ENCODE measurements at regions not wholly inside any gene's neighbourhood (a gene's known extent, or its start where the extent isn't known, plus 50 kb on each side); places are given as distances from the start of the nearest gene placed in this dataset.

DNA sequence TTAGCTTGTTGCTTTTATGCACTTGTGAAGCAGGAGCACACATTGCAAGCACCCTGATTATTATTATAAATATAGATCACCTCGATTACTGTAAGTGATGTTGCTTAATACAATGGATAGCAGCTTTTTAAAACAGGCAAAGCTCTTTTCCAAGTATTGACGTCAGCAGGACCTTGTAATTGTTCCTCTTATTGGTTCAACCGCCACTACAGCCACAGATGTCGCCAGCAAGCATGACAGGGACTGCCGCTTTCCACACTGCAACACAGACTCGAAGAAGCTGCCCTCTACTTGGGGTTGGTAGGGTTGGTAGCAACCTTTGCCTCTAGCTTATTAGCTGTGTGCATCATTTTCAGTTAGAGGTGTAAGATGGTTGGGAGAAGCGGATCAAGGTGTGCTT lies 167.6 kb downstream of the ZNF365 start:
- H3K27me3 Mint-ChIP-seq (ENCODE audit: low read depth): no peaks in the 10 kb centered on the region
- peaks cover 1% of the 10 kb centered on the region for H3K36me3 Mint-ChIP-seq (ENCODE audit: low read depth)
- no peak overlapping the region for H3K4me3 Mint-ChIP-seq (ENCODE audit: unreplicated experiment)
- DNase-seq (ENCODE audit: low spot score): no peak
- H3K27ac Mint-ChIP-seq (ENCODE audit: unreplicated experiment): no peak overlapping the region
- peaks cover 10% of the 10 kb centered on the region for H3K9me3 Mint-ChIP-seq (ENCODE audit: low read depth)
- TF ChIP-seq, protein P1, sequence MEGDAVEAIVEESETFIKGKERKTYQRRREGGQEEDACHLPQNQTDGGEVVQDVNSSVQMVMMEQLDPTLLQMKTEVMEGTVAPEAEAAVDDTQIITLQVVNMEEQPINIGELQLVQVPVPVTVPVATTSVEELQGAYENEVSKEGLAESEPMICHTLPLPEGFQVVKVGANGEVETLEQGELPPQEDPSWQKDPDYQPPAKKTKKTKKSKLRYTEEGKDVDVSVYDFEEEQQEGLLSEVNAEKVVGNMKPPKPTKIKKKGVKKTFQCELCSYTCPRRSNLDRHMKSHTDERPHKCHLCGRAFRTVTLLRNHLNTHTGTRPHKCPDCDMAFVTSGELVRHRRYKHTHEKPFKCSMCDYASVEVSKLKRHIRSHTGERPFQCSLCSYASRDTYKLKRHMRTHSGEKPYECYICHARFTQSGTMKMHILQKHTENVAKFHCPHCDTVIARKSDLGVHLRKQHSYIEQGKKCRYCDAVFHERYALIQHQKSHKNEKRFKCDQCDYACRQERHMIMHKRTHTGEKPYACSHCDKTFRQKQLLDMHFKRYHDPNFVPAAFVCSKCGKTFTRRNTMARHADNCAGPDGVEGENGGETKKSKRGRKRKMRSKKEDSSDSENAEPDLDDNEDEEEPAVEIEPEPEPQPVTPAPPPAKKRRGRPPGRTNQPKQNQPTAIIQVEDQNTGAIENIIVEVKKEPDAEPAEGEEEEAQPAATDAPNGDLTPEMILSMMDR (IDR thresholded peaks at IDR 0.05): no peak
- H3K4me1 Mint-ChIP-seq (ENCODE audit: low read depth): peaks cover 10% of the 10 kb centered on the region

DNA sequence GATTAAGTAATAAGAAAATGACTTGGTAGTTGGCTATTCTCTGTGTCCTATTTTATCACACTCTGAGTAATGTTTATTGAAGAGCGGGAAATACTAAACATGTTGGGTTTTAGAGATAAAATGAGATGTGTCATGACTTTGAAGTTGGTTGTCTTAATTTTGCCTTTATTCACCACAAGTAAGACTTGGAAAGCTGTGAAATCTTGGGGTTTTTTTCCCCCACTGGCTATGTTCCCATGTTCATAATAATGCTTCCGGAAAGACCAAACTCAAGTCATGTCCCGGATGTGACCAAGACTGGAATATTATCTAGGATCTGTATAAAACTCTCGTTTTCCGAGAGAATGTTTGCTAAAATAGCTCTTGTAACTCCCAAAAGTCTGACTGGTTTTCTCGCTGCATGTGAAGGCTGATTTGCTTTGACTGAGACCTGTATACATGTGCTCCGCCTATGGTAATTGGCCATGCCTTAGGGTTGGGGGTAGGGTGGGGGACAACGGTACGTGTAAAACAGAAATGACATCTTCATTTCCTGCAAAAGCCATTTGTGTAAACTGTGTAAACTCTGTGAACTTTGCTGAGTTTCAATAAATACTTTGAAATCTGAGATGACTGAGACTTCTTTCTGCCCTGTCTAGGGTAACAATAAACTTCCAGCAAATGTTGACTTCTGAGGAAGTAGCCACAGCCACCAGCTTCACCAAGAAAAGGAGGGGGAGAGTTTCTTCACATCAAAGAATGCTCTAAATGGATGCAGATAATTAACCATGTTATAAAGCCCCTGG lies 169.6 kb downstream of the ZNF365 start:
- H3K9me3 Mint-ChIP-seq (ENCODE audit: low read depth): peaks cover 4% of the 10 kb centered on the region
- TF ChIP-seq, protein P1 (IDR thresholded peaks at IDR 0.05): no peak
- no peak overlapping the region for H3K27ac Mint-ChIP-seq (ENCODE audit: unreplicated experiment)
- H3K27me3 Mint-ChIP-seq (ENCODE audit: low read depth): no peaks in the 10 kb centered on the region
- no peak for DNase-seq (ENCODE audit: low spot score)
- no peak overlapping the region for H3K4me3 Mint-ChIP-seq (ENCODE audit: unreplicated experiment)
- H3K36me3 Mint-ChIP-seq (ENCODE audit: low read depth): peaks cover 1% of the 10 kb centered on the region
- H3K4me1 Mint-ChIP-seq (ENCODE audit: low read depth): peaks cover 10% of the 10 kb centered on the region

DNA sequence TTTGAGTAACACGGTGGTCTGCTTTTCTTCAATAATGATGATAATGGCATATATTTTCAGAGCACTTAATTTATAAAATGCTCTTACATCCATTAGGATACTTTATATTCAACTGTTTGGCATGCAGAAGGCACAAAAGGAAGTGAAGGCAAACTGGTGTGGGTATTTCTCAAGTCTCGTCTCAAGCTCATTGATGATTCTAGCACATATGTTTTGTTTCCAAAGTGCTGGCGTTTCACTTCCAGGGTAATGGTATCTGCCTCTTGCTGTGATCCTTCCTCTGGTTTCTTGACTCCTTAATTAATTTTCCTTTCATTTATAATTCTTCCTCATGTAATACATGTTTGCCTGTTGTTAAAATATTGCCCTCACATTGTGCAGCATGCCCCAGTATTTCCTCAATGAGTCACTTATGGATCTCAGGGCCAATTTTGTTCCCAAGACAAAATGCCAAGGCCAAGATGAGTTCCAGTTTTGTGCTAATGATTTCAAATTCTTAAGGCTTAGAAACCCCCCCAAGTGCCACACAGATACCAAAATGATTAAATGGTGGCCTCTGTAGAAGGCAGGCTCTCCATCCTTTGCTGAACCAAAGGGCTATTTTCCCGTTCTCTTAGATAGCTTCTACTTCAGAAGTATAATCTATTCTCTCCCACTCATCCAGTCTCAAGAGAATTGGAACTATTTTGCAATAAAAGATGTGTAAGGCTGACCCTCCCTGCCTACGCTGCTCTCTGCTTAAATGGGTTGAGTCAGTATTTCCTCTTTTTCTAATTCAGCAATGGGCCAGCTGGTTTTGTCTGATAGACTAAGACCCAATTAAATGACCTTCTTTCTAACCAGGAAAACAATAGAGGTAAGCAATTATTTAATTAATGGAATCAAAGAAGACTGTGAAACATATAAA lies 171.2 kb downstream of the ZNF365 start:
- Mint-ChIP-seq H3K4me3 (ENCODE audit: unreplicated experiment) (no peak overlapping the region), H3K9me3 (ENCODE audit: low read depth) (peaks cover 4% of the 10 kb centered on the region), H3K4me1 (ENCODE audit: low read depth) (peaks cover 13% of the 10 kb centered on the region), H3K36me3 (ENCODE audit: low read depth) (peaks cover 1% of the 10 kb centered on the region), H3K27me3 (ENCODE audit: low read depth) (no peaks in the 10 kb centered on the region), H3K27ac (ENCODE audit: unreplicated experiment) (no peak overlapping the region)
- TF ChIP-seq, protein P1 (IDR thresholded peaks at IDR 0.05): no peak
- no peak for DNase-seq (ENCODE audit: low spot score)

DNA sequence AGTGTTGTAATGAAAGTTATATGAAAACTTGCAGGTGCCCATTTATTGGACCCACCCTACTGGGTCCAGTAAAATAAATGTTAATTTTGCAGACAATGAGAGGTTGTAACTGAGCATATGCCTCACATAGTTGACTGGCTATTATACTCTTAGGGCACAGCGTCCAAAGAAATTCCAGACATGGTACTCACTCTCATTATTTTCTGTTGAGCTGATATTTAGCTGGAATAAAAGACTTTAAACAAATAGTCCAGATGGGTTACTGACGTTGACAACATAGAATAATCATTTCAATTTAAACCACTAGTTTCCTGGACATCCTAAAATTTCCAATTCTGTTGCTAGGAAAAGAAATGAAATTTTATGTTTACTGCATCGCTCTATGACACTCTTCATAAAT lies 174.5 kb downstream of the ZNF365 start:
- no peak overlapping the region for H3K4me3 Mint-ChIP-seq (ENCODE audit: unreplicated experiment)
- DNase-seq (ENCODE audit: low spot score): no peak

DNA sequence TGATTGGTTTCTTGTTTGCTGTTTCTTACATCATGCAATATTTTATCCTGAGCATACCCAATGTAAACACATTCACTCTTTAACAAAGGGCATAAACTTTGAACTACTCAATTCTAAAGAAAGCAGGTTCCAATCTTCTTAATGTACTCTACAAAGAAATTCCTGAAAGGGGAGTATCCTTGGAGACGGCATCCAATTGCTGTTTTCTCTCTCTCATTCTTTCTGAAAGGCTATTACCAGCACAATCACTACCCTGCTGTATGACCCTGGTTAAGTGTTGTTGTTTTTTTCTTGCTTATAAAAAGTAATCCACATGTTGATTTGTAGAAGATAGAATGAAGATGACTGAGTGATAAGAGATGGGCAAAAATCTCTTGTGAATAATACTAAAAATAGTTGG lies 176.0 kb downstream of the ZNF365 start:
- H3K9me3 Mint-ChIP-seq (ENCODE audit: low read depth): no peaks in the 10 kb centered on the region
- H3K27me3 Mint-ChIP-seq (ENCODE audit: low read depth): no peaks in the 10 kb centered on the region
- no peak for DNase-seq (ENCODE audit: low spot score)
- H3K4me3 Mint-ChIP-seq (ENCODE audit: unreplicated experiment): no peak overlapping the region
- H3K4me1 Mint-ChIP-seq (ENCODE audit: low read depth): peaks cover 18% of the 10 kb centered on the region
- TF ChIP-seq, protein P1 (IDR thresholded peaks at IDR 0.05): no peak
- no peak overlapping the region for H3K27ac Mint-ChIP-seq (ENCODE audit: unreplicated experiment)
- no peaks in the 10 kb centered on the region for H3K36me3 Mint-ChIP-seq (ENCODE audit: low read depth)

More for the DNA sequence above, 174.5 kb downstream of the ZNF365 start:
- Mint-ChIP-seq H3K9me3 (ENCODE audit: low read depth) (no peaks in the 10 kb centered on the region), H3K27ac (ENCODE audit: unreplicated experiment) (no peak overlapping the region), H3K27me3 (ENCODE audit: low read depth) (no peaks in the 10 kb centered on the region), H3K36me3 (ENCODE audit: low read depth) (peaks cover 1% of the 10 kb centered on the region), H3K4me1 (ENCODE audit: low read depth) (peaks cover 13% of the 10 kb centered on the region)
- TF ChIP-seq, protein P1 (IDR thresholded peaks at IDR 0.05): no peak
